ENCODE measurements at regions not wholly inside any gene's neighbourhood (a gene's known extent, or its start where the extent isn't known, plus 50 kb on each side); places are given as distances from the start of the nearest gene placed in this dataset.
"Not testable (repeated sequence)": the region's sequence is repeated elsewhere in the genome, so short reads cannot be mapped to it uniquely, and the experiment has no call there.

GRCh38 chr4:107366016-107366735, 330.1 kb upstream of the DKK2 start:
- Histone ChIP-seq H3K27me3 (ENCODE audit: control insufficient read depth, insufficient read depth, low read length) (no peaks in the 10 kb centered on the region), H3K36me3 (ENCODE audit: control insufficient read depth, insufficient read depth, low read length) (no peaks in the 10 kb centered on the region), H3K27ac (ENCODE audit: low read depth, low read length) (peak overlapping the region; percentile 44), H3K9me3 (ENCODE audit: control insufficient read depth, insufficient read depth, low read length) (no peaks in the 10 kb centered on the region), H3K4me1 (ENCODE audit: control insufficient read depth, insufficient read depth, low read length) (peaks cover 10% of the 10 kb centered on the region; the same call in 1 of the 2 replicates), H3K9ac (ENCODE audit: low read depth, low read length) (no peak overlapping the region), H3K4me3 (ENCODE audit: low read depth, low read length) (no peak overlapping the region)

GRCh38 chr4:107363125-107363524, 327.0 kb upstream of the DKK2 start:
- H3K9ac ChIP-seq (ENCODE audit: low read depth, low read length): no peak overlapping the region
- H3K36me3 ChIP-seq (ENCODE audit: control insufficient read depth, insufficient read depth, low read length): no peaks in the 10 kb centered on the region
- H3K9me3 ChIP-seq (ENCODE audit: control insufficient read depth, insufficient read depth, low read length): no peaks in the 10 kb centered on the region
- no peak overlapping the region for H3K4me3 ChIP-seq (ENCODE audit: low read depth, low read length)
- no peaks in the 10 kb centered on the region for H3K27me3 ChIP-seq (ENCODE audit: control insufficient read depth, insufficient read depth, low read length)
- peaks cover 10% of the 10 kb centered on the region; the same call in 1 of the 2 replicates for H3K4me1 ChIP-seq (ENCODE audit: control insufficient read depth, insufficient read depth, low read length)
- no peak overlapping the region for H3K27ac ChIP-seq (ENCODE audit: low read depth, low read length)

GRCh38 chr4:107359208-107359607, 323.1 kb upstream of the DKK2 start:
- no peaks in the 10 kb centered on the region for H3K4me1 ChIP-seq (ENCODE audit: control insufficient read depth, insufficient read depth, low read length)
- H3K9me3 ChIP-seq (ENCODE audit: control insufficient read depth, insufficient read depth, low read length): no peaks in the 10 kb centered on the region
- H3K4me3 ChIP-seq (ENCODE audit: low read depth, low read length): no peak overlapping the region
- no peak overlapping the region for H3K9ac ChIP-seq (ENCODE audit: low read depth, low read length)
- H3K27ac ChIP-seq (ENCODE audit: low read depth, low read length): no peak overlapping the region
- H3K27me3 ChIP-seq (ENCODE audit: control insufficient read depth, insufficient read depth, low read length): no peaks in the 10 kb centered on the region
- no peaks in the 10 kb centered on the region for H3K36me3 ChIP-seq (ENCODE audit: control insufficient read depth, insufficient read depth, low read length)

- H3K36me3 ChIP-seq (ENCODE audit: control insufficient read depth, insufficient read depth, low read length); H3K4me3 ChIP-seq (ENCODE audit: low read depth, low read length); H3K9me3 ChIP-seq (ENCODE audit: control insufficient read depth, insufficient read depth, low read length); H3K27ac ChIP-seq (ENCODE audit: low read depth, low read length); H3K9ac ChIP-seq (ENCODE audit: low read depth, low read length); H3K27me3 ChIP-seq (ENCODE audit: control insufficient read depth, insufficient read depth, low read length): not testable (repeated sequence)
- H3K4me1 ChIP-seq (ENCODE audit: control insufficient read depth, insufficient read depth, low read length): peaks cover 12% of the 10 kb centered on the region
Observed at GRCh38 chr4:107354304-107354703, 318.2 kb upstream of the DKK2 start.

- H3K9ac ChIP-seq (ENCODE audit: low read depth, low read length): no peak overlapping the region
- peaks cover 33% of the 10 kb centered on the region for H3K4me1 ChIP-seq (ENCODE audit: control insufficient read depth, insufficient read depth, low read length)
- H3K36me3 ChIP-seq (ENCODE audit: control insufficient read depth, insufficient read depth, low read length): no peaks in the 10 kb centered on the region
- H3K4me3 ChIP-seq (ENCODE audit: low read depth, low read length): no peak overlapping the region
- H3K27ac ChIP-seq (ENCODE audit: low read depth, low read length): no peak overlapping the region
- H3K27me3 ChIP-seq (ENCODE audit: control insufficient read depth, insufficient read depth, low read length): no peaks in the 10 kb centered on the region
- H3K9me3 ChIP-seq (ENCODE audit: control insufficient read depth, insufficient read depth, low read length): peaks cover 10% of the 10 kb centered on the region; the same call in 1 of the 2 replicates
Observed at GRCh38 chr4:107351196-107351595, 315.1 kb upstream of the DKK2 start.

- Histone ChIP-seq H3K9ac (ENCODE audit: low read depth, low read length) (no peak overlapping the region), H3K27ac (ENCODE audit: low read depth, low read length) (peak overlapping the region; percentile 92), H3K27me3 (ENCODE audit: control insufficient read depth, insufficient read depth, low read length) (no peaks in the 10 kb centered on the region), H3K4me1 (ENCODE audit: control insufficient read depth, insufficient read depth, low read length) (peaks cover 33% of the 10 kb centered on the region), H3K9me3 (ENCODE audit: control insufficient read depth, insufficient read depth, low read length) (peaks cover 10% of the 10 kb centered on the region; the same call in 1 of the 2 replicates), H3K4me3 (ENCODE audit: low read depth, low read length) (peak overlapping the region; percentile 39), H3K36me3 (ENCODE audit: control insufficient read depth, insufficient read depth, low read length) (no peaks in the 10 kb centered on the region)
Observed at GRCh38 chr4:107349732-107350131, 313.6 kb upstream of the DKK2 start.

- Histone ChIP-seq H3K4me1 (ENCODE audit: control insufficient read depth, insufficient read depth, low read length) (peaks cover 33% of the 10 kb centered on the region), H3K27me3 (ENCODE audit: control insufficient read depth, insufficient read depth, low read length) (no peaks in the 10 kb centered on the region), H3K36me3 (ENCODE audit: control insufficient read depth, insufficient read depth, low read length) (no peaks in the 10 kb centered on the region), H3K9ac (ENCODE audit: low read depth, low read length) (0 out of 2 replicates have a peak overlapping the region, but pooled peaks have one; percentile 12), H3K9me3 (ENCODE audit: control insufficient read depth, insufficient read depth, low read length) (peaks cover 10% of the 10 kb centered on the region; the same call in 1 of the 2 replicates), H3K4me3 (ENCODE audit: low read depth, low read length) (peak overlapping the region; percentile 39), H3K27ac (ENCODE audit: low read depth, low read length) (peak overlapping the region; percentile 92)
Observed at GRCh38 chr4:107349266-107349665, 313.2 kb upstream of the DKK2 start.

- Histone ChIP-seq H3K9me3 (ENCODE audit: control insufficient read depth, insufficient read depth, low read length) (peaks cover 4% of the 10 kb centered on the region; the same call in 1 of the 2 replicates), H3K36me3 (ENCODE audit: control insufficient read depth, insufficient read depth, low read length) (no peaks in the 10 kb centered on the region), H3K27ac (ENCODE audit: low read depth, low read length) (peak overlapping the region; percentile 92), H3K4me1 (ENCODE audit: control insufficient read depth, insufficient read depth, low read length) (peaks cover 33% of the 10 kb centered on the region), H3K27me3 (ENCODE audit: control insufficient read depth, insufficient read depth, low read length) (no peaks in the 10 kb centered on the region), H3K9ac (ENCODE audit: low read depth, low read length) (no peak overlapping the region; the same call in 1 of the 2 replicates), H3K4me3 (ENCODE audit: low read depth, low read length) (no peak overlapping the region)
Observed at GRCh38 chr4:107348188-107349050, 312.3 kb upstream of the DKK2 start.

GRCh38 chr4:107333518-107333917, 297.4 kb upstream of the DKK2 start:
- H3K36me3 ChIP-seq (ENCODE audit: control insufficient read depth, insufficient read depth, low read length): no peaks in the 10 kb centered on the region

GRCh38 chr4:107332656-107333055, 296.5 kb upstream of the DKK2 start:
- not testable (repeated sequence) for H3K4me1 ChIP-seq (ENCODE audit: control insufficient read depth, insufficient read depth, low read length); H3K27ac ChIP-seq (ENCODE audit: low read depth, low read length); H3K36me3 ChIP-seq (ENCODE audit: control insufficient read depth, insufficient read depth, low read length); H3K9ac ChIP-seq (ENCODE audit: low read depth, low read length); H3K27me3 ChIP-seq (ENCODE audit: control insufficient read depth, insufficient read depth, low read length); H3K4me3 ChIP-seq (ENCODE audit: low read depth, low read length)
- peaks cover 13% of the 10 kb centered on the region for H3K9me3 ChIP-seq (ENCODE audit: control insufficient read depth, insufficient read depth, low read length)

More at GRCh38 chr4:107333518-107333917, 297.4 kb upstream of the DKK2 start:
- Histone ChIP-seq H3K27ac (ENCODE audit: low read depth, low read length) (no peak overlapping the region), H3K4me1 (ENCODE audit: control insufficient read depth, insufficient read depth, low read length) (no peaks in the 10 kb centered on the region), H3K27me3 (ENCODE audit: control insufficient read depth, insufficient read depth, low read length) (no peaks in the 10 kb centered on the region), H3K4me3 (ENCODE audit: low read depth, low read length) (no peak overlapping the region), H3K9me3 (ENCODE audit: control insufficient read depth, insufficient read depth, low read length) (peaks cover 4% of the 10 kb centered on the region; the same call in 1 of the 2 replicates), H3K9ac (ENCODE audit: low read depth, low read length) (no peak overlapping the region)

GRCh38 chr4:107330916-107331315, 294.8 kb upstream of the DKK2 start:
- no peaks in the 10 kb centered on the region for H3K27me3 ChIP-seq (ENCODE audit: control insufficient read depth, insufficient read depth, low read length)
- no peak overlapping the region for H3K9ac ChIP-seq (ENCODE audit: low read depth, low read length)
- no peaks in the 10 kb centered on the region for H3K36me3 ChIP-seq (ENCODE audit: control insufficient read depth, insufficient read depth, low read length)
- no peak overlapping the region for H3K4me3 ChIP-seq (ENCODE audit: low read depth, low read length)
- H3K4me1 ChIP-seq (ENCODE audit: control insufficient read depth, insufficient read depth, low read length): no peaks in the 10 kb centered on the region
- H3K9me3 ChIP-seq (ENCODE audit: control insufficient read depth, insufficient read depth, low read length): peaks cover 15% of the 10 kb centered on the region
- no peak overlapping the region for H3K27ac ChIP-seq (ENCODE audit: low read depth, low read length)

All from HUES48 (cell line).